GF-D8 (cell line): ENCODE measurements at regions not wholly inside any gene's neighbourhood (a gene's known extent, or its start where the extent isn't known, plus 50 kb on each side); places are given as distances from the start of the nearest gene placed in this dataset.

ENCODE experiments used
- DNase-seq: peaks from one replicate; lab custom pipeline; 2025; lab: John Stamatoyannopoulos, UW

DNA sequence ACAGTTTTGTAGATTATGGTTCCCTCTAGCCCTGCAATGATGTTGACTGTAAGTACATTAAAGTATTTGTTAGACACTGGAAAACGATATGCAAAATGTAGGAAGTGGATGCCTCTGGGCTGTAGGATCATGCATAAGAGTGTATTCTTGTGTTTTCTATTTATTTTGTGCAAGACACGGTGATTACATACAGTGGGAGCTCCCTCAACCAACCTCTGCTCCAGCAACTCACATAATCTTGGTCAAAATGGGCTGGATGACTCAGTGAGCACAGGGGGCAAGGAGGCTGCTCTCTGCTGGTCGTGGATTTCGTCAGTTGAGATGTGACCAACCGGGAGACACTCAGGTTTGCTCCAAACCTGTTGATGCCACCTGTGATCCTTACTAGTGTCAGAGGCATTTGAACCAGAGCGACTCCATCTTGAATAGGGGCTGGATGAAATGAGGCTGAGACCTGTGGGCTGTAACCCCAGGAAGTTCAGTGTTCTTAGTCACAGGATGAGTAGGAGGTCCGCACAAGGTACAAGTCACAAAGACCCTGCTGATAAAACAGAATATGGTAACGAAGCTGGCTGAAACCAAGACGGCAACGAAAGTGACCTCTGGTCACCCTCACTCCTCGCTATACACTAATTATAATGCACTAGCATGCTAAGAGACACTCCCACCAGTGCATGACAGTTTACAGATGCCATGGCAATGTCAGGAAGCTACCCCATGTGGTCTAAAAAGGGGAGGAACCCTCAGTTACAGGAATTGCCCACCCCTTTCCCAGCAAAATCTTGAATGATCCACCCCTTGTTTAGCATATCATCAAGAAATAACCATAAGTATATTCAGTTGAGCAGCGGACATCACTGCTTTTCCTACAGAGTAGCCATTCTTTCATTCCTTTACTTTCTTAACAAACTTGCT lies 56.4 kb upstream of the FAM20C start:
- DNase-seq, result no peak

DNA sequence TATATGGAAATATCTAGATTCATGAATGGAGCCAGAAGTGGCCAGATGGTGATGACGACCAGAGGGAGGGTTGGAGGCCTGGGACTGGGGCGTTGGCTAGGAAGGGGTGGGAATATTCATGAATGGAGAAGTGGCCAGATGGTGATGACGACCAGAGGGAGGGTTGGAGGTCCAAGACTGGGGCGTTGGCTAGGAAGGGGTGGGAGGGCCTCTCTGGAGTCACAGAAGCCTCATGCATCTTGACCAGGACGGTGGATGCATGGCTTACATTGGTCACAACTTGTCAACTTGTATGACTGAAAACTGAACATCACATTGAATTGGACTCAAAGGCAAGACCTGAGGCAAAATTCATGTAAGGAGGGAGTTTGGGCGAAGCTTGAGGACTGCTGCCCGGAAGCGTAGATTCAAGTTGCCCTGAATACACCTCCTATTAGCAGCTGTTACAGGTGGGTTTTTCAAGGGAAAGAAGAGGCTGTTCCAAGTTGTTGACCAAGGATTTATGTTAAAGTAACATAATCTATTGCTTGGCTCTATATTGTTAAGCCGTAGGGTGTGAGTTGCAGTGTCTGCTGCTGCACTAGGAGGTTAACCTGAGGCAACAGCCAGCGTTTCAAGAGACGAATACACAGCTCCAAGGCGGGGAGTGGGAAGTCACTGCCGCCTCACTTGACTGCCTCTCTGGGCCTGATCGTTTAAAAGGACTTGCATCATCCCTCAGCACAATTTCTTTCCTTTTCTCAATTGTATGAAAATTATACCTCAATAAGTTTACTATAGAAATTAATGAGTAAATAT lies 55.1 kb upstream of the FAM20C start:
- no peak for DNase-seq

DNA sequence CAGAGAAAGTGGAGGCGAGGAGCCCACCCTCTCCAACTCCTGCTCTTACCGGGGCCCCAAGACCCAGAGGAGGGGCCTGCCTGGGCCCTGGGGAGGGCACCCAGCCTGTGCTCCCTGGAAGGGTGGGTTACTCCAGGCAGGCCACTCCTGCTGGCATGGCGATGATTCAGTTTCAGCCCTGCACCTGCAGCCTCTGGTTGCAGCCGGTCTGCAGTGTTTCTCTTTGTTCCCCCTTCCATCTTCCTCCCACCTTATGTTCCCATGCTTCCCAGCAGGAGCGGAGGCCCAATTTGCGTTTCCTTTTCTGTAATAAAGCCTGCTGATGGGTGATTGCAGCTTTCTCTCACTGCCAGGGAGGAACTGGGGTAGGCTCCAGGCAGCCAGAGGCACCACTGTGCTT lies 53.2 kb upstream of the FAM20C start:
- DNase-seq, result no peak

- DNase-seq, result no peak
Observed at GRCh38 chr7:139561-140243, 52.7 kb upstream of the FAM20C start.

- no peak for DNase-seq
Observed at GRCh38 chr7:140996-141395, 51.4 kb upstream of the FAM20C start.

GRCh38 chr7:142248-142941 lies 50.0 kb upstream of the FAM20C start:
- no peak for DNase-seq
